Stimulated activated CD8-positive, alpha-beta memory T cell treated with anti-CD3 and anti-CD28 coated beads, Interleukin-2, amount 100 ng/mL, for 48 hours (primary cell): ENCODE measurements at regions not wholly inside any gene's neighbourhood (a gene's known extent, or its start where the extent isn't known, plus 50 kb on each side); places are given as distances from the start of the nearest gene placed in this dataset.
"Not testable (repeated sequence)": the region's sequence is repeated elsewhere in the genome, so short reads cannot be mapped to it uniquely, and the experiment has no call there.

Experiments used
- DNase-seq, 2 donors: peaks; one replicate each; pipeline ENCODE4 v3.0.0-alpha.2; 2020; ENCODE audit warnings: low read depth in 2 of 2

DNA sequence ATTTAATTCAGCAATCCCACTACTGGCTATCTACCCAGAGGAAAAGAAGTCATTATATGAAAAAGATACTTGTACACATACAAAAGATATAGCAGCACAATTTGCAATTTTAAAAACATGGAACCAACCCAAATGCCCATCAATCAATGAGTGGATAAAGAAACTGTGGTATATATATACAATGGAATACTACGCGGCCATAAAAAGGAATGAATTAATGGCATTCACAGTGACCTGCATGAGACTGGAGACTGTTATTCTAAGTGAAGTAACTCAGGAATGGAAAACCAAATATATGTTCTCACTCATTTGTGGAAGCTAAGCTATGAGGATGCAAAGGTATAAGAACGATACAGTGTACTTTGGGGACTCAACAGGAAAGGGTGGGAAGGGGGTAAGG, 102.8 kb upstream of the KCNMA1 start:
- DNase-seq, result not testable (repeated sequence)

DNA sequence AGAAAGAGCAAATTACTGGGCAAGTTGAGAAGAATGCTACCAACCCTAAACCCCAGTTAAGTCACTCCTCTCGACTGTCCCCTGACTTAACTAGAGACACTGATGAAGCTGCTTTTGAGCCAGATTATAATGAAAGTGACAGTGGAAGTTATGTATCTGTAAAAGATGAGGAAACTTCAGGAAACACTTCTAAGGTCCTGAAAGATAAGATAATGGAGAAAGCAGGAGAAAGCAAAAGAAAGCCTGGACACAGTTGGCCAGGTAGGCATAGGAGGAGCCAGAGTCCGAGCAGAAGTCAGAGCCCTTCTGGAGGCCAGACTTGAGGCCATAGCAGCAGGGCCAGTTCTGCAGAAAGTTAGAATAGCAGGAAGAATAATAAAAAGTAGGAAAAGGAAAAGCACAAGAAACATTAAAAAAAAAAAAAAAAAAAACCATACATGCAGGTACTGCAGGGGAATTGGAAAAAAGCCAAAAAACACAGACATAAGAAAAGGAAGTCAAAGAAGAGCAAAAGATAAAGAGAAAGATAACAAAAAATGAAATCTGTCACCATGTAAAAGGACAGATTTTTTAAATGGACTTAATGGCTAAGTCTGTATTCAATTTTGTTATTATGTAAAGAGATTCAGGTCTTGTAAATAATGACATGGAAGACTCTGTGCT, 101.0 kb upstream of the KCNMA1 start:
- no peak for DNase-seq

DNA sequence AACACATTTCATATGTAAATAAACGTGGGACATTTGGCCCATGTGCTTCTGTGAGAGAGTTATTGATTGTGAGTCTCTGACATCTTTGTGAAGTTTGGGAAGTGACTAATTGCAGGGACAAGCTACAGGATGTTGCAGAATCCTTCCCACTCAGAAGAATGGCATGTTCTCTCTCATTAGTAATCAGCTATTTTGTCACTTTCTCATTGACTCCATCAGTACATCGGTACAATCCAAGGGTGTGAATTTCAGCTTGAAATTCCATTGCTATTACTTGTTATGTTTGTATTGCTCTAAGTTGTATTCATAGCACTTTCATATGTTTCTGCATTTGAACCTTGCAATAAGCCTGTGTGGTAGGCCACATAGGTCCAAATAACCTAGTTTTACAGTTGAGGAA, 100.0 kb upstream of the KCNMA1 start:
- no peak for DNase-seq

DNA sequence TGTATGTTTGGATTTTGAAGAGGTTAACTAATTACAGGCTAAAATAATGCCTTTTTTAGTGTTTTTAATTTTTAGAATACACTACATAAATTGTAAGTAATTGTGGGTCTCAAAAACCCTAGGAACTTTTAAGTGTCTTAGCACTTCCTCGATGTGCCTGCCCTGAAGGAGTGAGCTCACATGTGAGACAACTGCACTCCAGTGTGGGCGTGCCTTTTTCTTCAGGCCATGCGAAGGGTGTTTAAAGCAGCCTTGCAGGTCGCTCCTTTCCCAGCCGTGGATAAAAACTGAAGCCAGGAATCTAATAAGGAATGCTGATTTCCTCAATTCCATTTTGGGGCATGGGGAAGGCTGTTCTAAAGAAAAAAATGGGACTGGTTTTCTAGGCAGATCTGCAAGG, 97.5 kb upstream of the KCNMA1 start:
- not testable (repeated sequence) for DNase-seq

DNA sequence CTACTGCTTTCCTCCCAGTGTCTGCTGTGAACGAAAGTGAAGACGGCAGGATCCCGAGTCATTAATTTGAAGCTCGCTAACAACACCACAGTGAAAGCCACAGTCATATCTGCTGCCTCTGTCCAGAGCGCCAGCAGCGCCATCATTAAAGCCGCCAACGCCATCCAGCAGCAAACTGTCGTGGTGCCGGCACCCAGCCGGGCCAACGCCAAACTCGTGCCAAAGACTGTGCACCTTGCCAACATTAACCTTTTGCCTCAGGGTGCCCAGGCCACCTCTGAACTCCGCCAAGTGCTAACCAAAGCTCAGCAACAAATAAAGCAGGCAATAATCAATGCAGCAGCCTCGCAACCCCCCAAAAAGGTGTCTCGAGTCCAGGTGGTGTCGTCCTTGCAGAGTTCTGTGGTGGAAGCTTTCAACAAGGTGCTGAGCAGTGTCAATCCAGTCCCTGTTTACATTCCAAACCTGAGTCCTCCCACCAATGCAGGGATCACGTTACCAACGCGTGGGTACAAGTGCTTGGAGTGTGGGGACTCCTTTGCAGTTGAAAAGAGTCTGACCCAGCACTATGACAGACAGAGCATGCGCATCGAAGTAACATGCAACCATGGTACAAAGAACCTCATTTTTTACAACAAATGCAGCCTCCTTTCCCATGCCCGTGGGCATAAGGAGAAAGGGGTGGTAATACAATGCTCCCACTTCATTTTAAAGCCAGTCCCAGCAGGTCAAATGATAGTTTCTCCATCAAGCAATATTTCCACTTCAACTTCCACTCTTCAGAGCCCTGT, 94.8 kb upstream of the KCNMA1 start:
- DNase-seq, result no peak

DNA sequence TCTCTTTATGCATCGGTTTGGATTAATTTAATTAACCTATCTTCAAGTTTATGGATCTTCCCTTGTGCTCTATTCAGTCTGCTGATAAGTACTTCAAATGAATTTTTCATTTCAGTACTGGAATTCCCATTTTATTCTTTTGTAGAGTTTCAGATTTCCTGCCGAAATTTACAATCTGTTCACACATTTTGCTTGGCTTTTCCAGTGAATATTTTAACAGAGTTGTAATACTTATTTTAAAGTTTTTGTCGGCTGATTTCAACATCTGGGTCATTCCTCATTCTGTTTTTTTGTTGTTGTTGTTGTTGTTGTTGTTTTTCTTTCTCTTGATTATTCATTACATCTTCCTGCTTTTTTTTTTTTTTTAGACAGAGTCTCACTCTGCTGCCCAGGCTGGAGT, 89.9 kb upstream of the KCNMA1 start:
- no peak for DNase-seq

DNA sequence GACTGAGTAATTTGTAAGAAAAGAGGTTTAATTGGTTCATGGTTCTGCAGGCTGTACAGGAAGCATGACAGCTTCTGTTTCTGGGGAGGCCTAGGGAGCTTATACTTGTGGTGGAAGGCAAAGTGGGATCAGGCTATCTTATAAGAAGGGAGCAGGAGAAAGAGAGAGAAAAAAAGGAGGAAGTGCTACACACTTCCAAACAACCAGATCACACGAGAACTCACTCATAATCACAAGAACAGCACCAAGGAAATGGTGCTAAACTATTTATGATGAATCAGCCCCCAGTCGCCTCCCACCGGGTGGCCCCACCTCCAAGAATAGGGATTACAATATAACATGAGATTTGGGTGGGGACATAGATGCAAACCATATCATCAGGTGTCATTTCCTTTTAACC, 89.1 kb upstream of the KCNMA1 start:
- no peak for DNase-seq

DNA sequence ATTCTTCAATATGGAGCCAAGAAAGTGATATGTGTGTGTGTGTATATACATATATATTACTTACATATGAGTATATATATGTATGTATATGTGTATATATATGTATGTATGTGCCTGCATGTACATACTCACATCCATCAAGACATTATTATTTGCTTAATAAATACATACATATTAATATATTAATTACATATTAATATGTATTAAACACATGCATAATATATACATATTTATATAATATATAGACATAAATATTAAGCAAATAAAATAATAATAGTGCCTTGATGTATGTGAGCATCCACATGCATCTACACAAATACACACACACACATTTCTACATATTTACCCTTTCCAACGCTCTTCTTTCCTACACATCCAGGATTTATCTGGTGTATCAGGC, 88.7 kb upstream of the KCNMA1 start:
- DNase-seq, result no peak

DNA sequence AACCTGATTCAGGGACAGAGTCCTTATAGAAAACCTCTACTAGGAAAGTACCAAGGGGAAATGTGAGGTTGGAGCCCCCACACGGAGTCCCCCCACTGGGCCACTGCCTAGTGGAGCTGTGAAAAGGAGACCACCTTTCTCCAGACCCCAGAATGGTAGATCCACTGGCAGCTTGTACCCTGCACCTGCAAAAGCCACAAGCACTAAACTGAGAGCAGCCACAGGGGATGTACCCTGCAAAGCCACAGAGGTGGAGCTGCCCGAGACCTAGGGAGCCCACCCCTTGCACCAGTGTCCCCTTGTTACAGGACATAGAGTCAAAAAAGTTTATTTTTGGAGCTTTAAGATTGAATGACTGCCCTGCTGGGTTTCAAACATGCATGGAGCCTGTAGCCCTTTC, 87.2 kb upstream of the KCNMA1 start:
- no peak for DNase-seq

DNA sequence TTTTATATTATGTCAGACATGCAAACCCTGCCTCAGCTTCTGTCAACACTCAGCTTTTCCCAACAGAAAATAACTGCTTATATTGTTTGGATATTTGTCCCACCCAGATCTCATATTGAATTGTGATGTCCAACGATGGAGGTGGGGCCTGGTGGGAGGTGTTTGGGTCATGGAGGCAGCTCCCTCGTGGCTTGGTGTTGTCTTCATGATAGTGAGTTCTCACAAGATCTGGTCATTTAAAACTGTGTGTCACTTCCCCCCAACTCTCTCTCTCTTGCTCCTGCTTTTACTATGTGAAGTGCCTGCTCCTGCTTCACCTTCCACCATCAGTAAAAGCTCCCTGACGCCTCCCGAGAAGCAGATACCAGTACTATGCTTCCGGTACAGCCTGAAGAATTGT, 85.8 kb upstream of the KCNMA1 start:
- no peak for DNase-seq

DNA sequence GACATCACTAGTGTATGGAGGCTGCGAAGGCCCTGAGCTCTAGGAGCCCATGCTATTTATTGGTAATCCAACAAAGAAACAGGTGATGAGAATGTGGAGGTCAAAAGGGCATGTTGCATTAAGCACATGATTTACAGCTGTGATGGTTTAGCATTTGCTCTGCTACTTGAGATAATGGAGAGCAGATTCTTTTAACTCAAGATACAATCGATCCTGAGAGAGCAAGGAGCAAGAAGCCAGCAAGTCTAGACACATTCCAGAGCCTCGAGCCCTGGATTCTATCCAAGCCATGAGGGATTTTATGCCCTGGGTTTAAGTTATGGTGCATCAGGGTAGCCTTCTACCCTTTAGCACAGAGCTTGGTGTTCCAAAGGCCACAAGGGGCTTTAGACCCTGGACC, 85.3 kb upstream of the KCNMA1 start:
- DNase-seq, result not testable (repeated sequence)

DNA sequence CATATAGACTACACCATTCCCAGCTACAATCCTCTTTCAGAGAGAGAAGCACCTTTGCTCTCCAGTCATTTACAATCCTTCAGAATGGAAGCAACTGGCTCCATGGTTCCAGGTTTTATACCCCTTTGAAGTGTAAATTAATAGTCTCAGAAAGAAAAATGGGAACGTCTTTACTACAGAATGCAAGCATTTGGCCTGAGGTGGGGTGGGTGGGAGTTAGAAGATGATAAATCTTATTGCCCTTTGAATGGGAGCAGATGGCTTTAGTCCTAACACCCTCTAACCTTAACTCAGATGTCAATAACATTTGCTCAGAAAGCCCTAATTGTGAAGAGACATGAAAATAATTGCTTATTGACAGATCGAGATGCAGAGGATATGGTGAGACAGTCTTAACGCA, 84.2 kb upstream of the KCNMA1 start:
- no peak for DNase-seq

DNA sequence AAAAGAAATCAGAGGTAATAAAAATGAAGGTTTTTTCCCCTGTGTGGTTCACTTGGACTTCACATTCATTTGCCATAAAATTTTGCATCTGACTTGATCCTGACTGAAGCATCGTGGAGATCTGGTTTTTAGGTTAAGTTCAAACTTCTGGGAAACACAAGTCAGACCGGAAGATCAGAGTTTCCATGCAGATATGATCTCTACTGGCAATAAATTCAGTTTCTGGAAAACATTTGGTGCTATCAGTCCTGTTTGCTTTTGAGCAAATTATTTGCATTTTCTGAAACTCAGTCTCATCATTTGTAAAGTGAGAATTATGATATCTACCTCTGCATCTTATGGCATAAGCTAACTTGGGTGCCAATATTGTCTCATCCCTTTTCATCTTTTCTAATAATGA, 81.3 kb upstream of the KCNMA1 start:
- DNase-seq, result no peak

DNA sequence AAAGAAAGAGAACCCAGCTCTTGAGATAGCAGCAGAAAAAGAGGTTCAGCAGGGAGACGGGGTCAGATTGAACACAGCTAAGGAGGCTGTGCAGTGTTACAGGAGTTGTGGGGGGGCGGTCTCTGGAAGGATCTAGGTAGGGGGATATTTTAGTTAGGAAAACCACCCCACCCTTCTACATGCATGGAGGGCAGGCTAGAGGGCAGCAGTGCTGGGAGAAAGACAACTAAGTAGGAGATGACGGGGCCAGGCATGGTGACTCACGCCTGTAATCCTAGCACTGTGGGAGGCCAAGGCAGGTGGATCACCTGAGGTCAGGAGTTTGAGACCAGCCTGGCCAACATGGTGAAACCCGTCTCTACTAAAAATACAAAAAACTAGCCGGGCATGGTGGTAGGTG, 80.7 kb upstream of the KCNMA1 start:
- not testable (repeated sequence) for DNase-seq

DNA sequence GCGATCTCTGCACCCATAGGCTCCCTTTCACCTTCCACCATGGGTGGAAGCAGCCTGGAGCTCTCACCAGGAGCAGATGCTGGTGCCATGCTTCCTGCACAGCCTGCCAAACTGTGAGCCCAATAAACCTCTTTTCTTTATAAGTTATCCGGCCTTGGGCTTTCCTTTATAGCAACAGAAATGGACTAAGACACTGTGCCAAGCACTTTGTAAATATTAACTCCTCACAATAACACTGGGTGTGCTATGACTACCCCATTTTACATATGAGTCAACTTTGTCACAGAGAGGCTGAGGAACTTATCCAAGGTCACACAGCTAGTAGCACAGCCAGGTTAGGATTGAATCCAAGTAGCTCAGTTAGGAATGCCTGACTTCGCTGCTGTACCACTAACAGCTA, 79.7 kb upstream of the KCNMA1 start:
- DNase-seq, result no peak

DNA sequence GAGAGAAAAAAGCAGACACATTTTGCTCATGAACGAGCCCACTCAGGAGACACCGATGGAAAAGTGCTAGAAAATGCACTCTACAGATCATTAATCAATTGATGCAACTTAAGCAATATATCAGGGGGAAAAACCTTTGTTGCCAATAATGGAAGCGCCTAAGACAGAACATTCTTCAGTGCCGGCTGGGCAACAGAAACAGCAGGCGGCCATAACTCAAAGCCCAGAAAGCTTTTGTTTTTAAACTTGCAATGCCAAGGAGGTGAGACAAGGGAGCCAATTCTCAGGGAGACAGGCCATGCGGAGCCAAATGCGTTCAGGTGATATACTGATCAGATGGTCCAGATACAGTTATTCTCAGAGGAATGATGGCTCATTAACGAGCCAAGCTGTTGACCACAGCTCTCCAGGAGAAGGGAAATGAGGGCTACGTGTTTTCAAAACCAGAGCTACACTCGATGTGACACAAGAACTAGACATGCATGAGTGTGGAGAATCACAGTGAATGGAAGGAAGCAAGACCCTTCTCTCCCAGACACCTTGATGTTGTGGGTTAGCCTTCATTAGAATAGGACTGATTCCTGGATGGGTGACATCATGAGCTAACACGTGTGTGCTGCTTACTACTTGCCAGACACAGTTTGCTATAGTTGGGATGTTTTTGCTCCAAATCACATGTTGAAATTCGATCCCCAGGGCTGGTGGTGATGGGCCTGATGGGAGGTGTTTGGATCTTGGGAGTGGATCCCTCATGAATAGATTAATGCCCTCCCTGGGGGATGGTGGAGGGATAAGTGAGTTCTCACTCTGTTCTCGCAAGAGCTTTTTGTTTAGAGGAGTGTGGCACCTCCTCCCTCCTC, 79.1 kb upstream of the KCNMA1 start:
- no peak for DNase-seq

DNA sequence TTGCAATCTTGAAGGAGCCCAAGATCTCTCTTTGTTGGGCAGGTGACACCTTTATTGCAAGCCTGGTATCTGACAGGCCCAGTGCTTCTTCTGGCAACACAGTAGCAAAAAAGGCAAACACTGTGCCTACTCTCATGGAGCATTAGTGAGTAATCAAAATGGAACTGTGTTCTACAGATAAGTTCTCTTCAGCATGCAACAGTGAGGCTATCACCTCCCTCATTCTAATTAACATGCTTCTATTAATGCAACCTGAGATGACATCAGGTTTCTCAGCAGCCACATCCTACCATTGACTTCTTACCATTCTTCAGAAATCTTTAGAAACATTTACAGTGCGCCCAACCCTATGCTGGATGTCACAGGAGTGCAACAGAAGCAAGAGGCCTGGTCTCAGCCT, 77.9 kb upstream of the KCNMA1 start:
- DNase-seq, result no peak

DNA sequence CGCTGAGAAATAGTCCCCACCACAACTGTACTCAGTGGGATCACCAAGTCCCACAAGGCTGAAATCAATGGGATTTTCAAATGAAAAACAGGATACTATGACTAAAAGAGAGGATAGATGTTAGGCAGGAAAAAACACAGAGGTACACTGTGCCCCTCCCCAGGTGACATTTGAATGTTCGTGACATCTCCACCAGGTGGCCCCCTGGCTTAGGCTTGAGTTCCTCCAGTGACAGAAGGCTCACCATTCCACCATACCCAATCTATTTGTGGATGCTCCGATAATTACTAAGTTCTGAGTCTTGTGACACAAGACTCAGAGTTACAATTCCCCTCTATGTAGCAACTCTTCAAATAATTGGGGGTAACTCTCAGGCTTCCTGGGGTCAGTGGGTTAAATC, 77.5 kb upstream of the KCNMA1 start:
- DNase-seq, result no peak

DNA sequence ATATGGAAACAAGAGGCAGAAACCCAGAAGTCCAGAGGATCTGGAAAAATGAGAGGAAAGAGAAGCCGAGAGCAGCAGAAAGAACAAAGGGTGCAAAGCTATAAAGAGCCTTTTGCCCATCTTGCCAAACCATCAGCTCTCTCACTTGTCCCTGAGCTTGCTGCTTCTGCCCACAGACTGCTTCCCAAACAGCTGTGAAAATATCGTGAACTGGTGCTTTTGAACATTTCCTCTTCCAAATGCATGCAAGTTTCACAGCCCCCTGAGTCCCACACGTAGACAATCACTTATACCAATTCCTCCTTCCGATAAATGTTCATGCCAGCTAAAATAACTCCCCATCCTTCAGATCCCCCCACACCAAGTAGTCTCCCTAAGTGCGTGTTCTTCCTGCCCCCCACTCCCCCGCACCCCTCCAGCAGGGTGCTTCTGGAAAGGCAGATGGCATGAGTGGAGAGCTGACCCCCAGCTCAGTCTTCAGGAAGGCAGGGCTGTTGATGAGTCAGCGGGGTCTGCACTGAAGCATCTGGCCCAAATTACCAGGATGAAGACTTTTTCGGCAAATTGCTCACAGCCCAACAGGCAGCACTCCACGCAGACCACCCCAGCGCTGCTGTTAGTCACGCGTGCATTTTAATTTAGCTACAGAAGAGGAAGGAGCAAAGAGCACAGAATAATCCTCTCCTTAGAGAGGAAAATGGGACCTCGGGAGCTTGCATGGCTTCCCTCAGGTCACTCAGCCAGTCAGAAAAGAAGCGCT, 76.1 kb upstream of the KCNMA1 start:
- no peak for DNase-seq

DNA sequence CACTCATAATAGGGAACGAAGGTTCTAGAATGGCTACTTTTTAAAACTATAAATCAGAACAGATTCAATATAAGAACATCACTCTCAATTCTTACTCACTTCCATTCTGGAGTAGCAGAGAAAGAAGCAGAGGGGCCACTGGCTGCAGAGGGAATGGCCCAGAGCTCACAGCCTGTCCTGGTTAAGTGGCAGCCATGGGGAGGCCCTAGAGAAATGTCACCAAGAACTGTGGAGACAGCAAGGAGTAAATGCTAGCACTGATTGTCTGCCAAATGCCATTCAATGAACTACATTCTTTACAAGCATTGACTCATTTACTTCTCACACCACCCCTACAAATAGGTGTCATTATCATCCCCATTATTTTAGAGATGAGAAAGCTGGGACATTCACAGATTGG, 74.6 kb upstream of the KCNMA1 start:
- no peak for DNase-seq

DNA sequence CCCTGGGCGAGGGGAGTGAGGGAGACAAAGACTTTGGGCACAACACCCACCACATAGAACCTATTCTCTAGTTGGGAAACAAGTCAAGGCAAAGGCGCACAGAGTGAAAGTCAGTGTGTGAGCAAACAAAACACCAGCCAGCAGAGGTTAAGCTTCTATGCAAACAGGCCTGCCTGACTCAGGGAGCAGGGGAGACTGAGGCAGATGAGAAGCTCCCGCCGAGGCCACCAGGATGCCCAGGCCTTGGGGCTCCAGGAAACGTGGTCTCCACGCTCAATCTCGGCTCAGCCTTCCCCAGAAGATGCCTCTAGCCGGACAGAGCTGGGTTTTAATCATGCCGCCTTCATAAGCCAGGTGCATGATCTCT, 74.1 kb upstream of the KCNMA1 start:
- no peak for DNase-seq
